ENCODE measurements at regions not wholly inside any gene's neighbourhood (a gene's known extent, or its start where the extent isn't known, plus 50 kb on each side); places are given as distances from the start of the nearest gene placed in this dataset.
A peak's percentile ranks its signal among the peaks of the same experiment; 100 is the strongest.

- Histone ChIP-seq H3K4me3 (no peak overlapping the region), H3K4me1 (ENCODE audit: low read depth) (no peaks in the 10 kb centered on the region), H3K9me3 (no peaks in the 10 kb centered on the region), H3K36me3 (ENCODE audit: low read depth) (no peaks in the 10 kb centered on the region)
- TF ChIP-seq, protein P1, sequence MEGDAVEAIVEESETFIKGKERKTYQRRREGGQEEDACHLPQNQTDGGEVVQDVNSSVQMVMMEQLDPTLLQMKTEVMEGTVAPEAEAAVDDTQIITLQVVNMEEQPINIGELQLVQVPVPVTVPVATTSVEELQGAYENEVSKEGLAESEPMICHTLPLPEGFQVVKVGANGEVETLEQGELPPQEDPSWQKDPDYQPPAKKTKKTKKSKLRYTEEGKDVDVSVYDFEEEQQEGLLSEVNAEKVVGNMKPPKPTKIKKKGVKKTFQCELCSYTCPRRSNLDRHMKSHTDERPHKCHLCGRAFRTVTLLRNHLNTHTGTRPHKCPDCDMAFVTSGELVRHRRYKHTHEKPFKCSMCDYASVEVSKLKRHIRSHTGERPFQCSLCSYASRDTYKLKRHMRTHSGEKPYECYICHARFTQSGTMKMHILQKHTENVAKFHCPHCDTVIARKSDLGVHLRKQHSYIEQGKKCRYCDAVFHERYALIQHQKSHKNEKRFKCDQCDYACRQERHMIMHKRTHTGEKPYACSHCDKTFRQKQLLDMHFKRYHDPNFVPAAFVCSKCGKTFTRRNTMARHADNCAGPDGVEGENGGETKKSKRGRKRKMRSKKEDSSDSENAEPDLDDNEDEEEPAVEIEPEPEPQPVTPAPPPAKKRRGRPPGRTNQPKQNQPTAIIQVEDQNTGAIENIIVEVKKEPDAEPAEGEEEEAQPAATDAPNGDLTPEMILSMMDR (IDR thresholded peaks at IDR 0.05), result no peak
- intact Hi-C loops (cut with DNase I, micrococcal nuclease), result no loop called here
- peak; percentile 86 for ATAC-seq
- DNase-seq, result peak; percentile 61 to 84 (median 73)
Observed at GRCh38 chr20:22502731-22503191, 81.6 kb downstream of the FOXA2 start.

DNA sequence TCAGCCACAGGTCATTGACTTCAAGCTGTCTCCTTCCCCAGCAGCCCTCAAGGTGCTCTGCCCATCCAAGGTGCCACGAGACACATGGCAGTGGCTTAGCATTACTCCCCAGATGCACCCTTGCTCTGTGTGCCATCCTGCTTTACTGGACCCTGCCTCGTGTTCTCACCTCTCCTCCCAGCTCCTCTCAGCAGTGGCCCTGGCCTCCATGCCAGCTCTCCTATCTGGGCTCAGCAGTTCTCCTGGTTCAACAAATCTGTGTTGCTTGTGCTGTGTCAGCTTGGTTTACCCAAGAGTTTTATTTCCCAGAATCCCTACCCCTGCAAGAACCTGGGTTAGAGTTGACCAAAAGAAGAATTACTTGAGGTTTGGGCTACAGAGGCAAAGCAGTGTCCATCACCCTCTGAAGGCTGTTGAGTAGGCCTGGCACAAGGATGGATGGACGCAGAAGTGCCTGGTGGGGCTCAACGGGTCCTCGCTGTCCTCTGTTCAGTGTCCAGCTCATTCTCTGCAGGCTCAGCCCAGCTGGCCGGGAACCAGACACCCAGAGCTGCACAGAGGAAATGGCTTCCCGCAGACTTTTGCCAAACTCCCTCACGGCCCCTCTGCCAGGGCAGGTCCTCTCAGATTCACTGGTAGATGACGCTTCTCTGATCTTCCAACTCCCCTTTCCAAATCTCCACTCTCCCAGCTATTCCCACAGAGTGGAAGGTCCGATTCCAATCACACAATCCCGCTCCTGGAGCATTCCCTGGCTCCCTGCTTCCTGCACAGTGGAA lies 82.6 kb downstream of the FOXA2 start:
- H3K4me1 ChIP-seq (ENCODE audit: low read depth), result no peaks in the 10 kb centered on the region
- no peak overlapping the region for H3K4me3 ChIP-seq
- TF ChIP-seq, protein P1 (IDR thresholded peaks at IDR 0.05), result no peak
- intact Hi-C loops (cut with DNase I, micrococcal nuclease), result no loop called here
- no peak for DNase-seq
- no peak for ATAC-seq
- H3K36me3 ChIP-seq (ENCODE audit: low read depth), result no peaks in the 10 kb centered on the region
- H3K9me3 ChIP-seq, result no peaks in the 10 kb centered on the region

GRCh38 chr20:22501034-22501433 lies 83.3 kb downstream of the FOXA2 start:
- Histone ChIP-seq H3K36me3 (ENCODE audit: low read depth) (no peaks in the 10 kb centered on the region), H3K9me3 (no peaks in the 10 kb centered on the region), H3K4me3 (no peak overlapping the region), H3K4me1 (ENCODE audit: low read depth) (no peaks in the 10 kb centered on the region)
- intact Hi-C loops (cut with DNase I, micrococcal nuclease), result no loop called here
- TF ChIP-seq, protein P1 (IDR thresholded peaks at IDR 0.05), result no peak
- no peak for ATAC-seq
- no peak for DNase-seq

DNA sequence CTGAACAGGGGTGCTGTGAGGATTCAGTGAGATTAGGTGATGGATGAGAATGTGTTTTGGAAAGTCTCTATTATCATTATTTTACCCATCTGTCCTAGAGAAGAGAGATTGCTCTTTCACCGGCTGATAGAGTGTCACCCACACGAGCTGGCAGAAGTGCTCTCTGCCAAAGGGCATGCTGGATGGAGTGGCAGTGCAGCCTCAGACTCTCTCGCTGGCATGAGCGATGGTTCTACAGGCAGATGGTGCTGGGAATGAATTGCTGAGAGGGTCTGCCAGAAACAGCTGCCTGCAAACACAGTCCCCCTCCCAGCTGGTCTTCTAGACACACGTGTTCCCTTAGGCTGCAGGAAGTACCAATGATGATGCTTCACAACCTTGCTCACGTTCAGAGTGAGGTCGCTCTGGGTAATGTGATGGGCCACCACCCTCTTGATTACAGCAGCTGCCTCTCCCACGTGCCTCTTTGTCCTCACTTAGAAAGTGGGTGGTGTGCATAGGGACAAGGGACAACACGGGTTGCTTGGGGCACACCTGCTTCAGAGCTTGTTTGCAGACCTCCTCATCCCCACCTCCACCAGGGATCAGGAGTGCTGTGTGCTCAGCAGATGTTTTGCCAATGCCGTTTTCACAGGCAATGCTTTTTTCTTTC lies 84.7 kb downstream of the FOXA2 start:
- DNase-seq (peak; percentile 47 to 58 (median 51)), ATAC-seq (peak; percentile 77)
- no peak overlapping the region for H3K4me3 ChIP-seq
- no peaks in the 10 kb centered on the region for H3K9me3 ChIP-seq
- TF ChIP-seq, protein P1 (IDR thresholded peaks at IDR 0.05), result no peak
- no peaks in the 10 kb centered on the region for H3K4me1 ChIP-seq (ENCODE audit: low read depth)
- H3K36me3 ChIP-seq (ENCODE audit: low read depth), result no peaks in the 10 kb centered on the region
- intact Hi-C loops (cut with DNase I, micrococcal nuclease), result no loop called here

DNA sequence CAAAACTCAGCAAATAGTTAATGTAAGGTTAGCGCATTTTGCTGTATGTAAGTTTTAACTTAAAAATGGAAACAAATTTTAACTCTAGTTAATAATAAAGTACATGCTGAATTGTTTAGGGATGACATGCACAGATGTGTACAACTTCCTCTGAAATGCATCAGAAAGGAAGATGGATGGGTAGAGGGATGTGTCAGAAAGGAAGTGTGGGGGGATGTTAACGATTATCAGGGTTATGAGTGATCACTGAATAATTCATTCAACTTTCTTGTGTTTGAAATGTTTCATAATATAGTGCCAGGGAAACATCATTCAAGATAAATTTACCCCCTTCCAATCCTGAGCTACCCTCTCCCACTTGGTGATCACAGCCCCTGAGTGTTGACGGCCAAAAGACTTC lies 87.6 kb downstream of the FOXA2 start:
- Histone ChIP-seq H3K36me3 (ENCODE audit: low read depth) (no peaks in the 10 kb centered on the region), H3K9me3 (no peaks in the 10 kb centered on the region), H3K4me1 (ENCODE audit: low read depth) (no peaks in the 10 kb centered on the region), H3K4me3 (no peak overlapping the region)
- TF ChIP-seq, protein P1 (IDR thresholded peaks at IDR 0.05), result no peak
- no peak for ATAC-seq
- DNase-seq, result no peak
- intact Hi-C loops (cut with DNase I, micrococcal nuclease), result no loop called here
